Calu3 (cell line): ENCODE measurements at regions not wholly inside any gene's neighbourhood (a gene's known extent, or its start where the extent isn't known, plus 50 kb on each side); places are given as distances from the start of the nearest gene placed in this dataset.

Experiments used
- BruUV-seq: library from RNA; stranded (reverse); fragments of 400-500 nt; replicated peaks from 2 replicates; lab custom pipeline; 2021; lab: Mats Ljungman, UMichigan
- CTCF ChIA-PET: fragments of 300-600 bp; sonication (Branson Sonifier 250); formaldehyde crosslinking; loops from one replicate; lab custom pipeline; 2022; ENCODE audit warnings: antibody characterized with exemption; lab: Charles Lee
- DNase-seq: peaks from one replicate; pipeline ENCODE4 v3.0.0; 2022
- H3K27ac Mint-ChIP-seq: one replicate; pipeline ENCODE4 v1.8.0; 2022; ENCODE audit warnings: mixed read lengths; ENCODE audit not compliant: unreplicated experiment
- H3K27me3 Mint-ChIP-seq: one replicate; pipeline ENCODE4 v1.8.0; 2022; ENCODE audit warnings: mixed read lengths; ENCODE audit not compliant: unreplicated experiment
- H3K36me3 Mint-ChIP-seq: one replicate; pipeline ENCODE4 v1.8.0; 2022; ENCODE audit warnings: mild to moderate bottlenecking, moderate library complexity, mixed read lengths; ENCODE audit not compliant: insufficient read depth, unreplicated experiment
- H3K4me1 Mint-ChIP-seq: one replicate; pipeline ENCODE4 v1.8.0; 2022; ENCODE audit warnings: mild to moderate bottlenecking, low read depth, mixed read lengths; ENCODE audit not compliant: unreplicated experiment
- H3K4me3 Mint-ChIP-seq: one replicate; pipeline ENCODE4 v1.8.0; 2022; ENCODE audit warnings: mild to moderate bottlenecking, low read depth, moderate library complexity, mixed read lengths; ENCODE audit not compliant: unreplicated experiment
- H3K9me3 Mint-ChIP-seq: one replicate; pipeline ENCODE4 v1.8.0; 2022; ENCODE audit warnings: low read depth, mixed read lengths; ENCODE audit not compliant: unreplicated experiment
- CTCF ChIP-seq: fragments of 200-600 bp; IDR thresholded peaks from one replicate; pipeline ENCODE4 v1.8.0; 2022; ENCODE audit warnings: antibody characterized with exemption; ENCODE audit not compliant: unreplicated experiment
- intact Hi-C: fragments of 100-400 bp; cut with micrococcal nuclease; formaldehyde crosslinking; loops from one replicate; pipeline ENCODE4 v1.10.0; 2022; ENCODE audit not compliant: unreplicated experiment

GRCh38 chr2:12479065-12479601 is 237.6 kb upstream of the TRIB2 start:
- H3K4me3 Mint-ChIP-seq, result no peak overlapping the region
- intact Hi-C loops, result no loop called here
- no peaks in the 10 kb centered on the region for H3K4me1 Mint-ChIP-seq
- H3K27me3 Mint-ChIP-seq, result no peaks in the 10 kb centered on the region
- H3K36me3 Mint-ChIP-seq, result no peaks in the 10 kb centered on the region
- H3K27ac Mint-ChIP-seq, result no peak overlapping the region
- no peak for TF ChIP-seq CTCF
- no TSS peak for BruUV-seq
- no peaks in the 10 kb centered on the region for H3K9me3 Mint-ChIP-seq
- CTCF ChIA-PET, result no interaction called here
- no peak for DNase-seq

- Mint-ChIP-seq H3K27ac (no peak overlapping the region), H3K27me3 (peaks cover 10% of the 10 kb centered on the region), H3K9me3 (no peaks in the 10 kb centered on the region), H3K36me3 (no peaks in the 10 kb centered on the region), H3K4me3 (no peak overlapping the region), H3K4me1 (no peaks in the 10 kb centered on the region)
- TF ChIP-seq CTCF, result no peak
- CTCF ChIA-PET, result interaction anchor here (0.6 kb wide), 1 partner anchor 270 kb away, joined by 3 read pairs; no protein-coding TSS in a partner anchor
- intact Hi-C loops, result no loop called here
- no peak for DNase-seq
- no TSS peak for BruUV-seq
Measured at GRCh38 chr2:12484536-12485115, 232.1 kb upstream of the TRIB2 start.

- CTCF ChIA-PET, result no interaction called here
- DNase-seq, result no peak
- TF ChIP-seq CTCF, result no peak
- intact Hi-C loops, result no loop called here
- H3K27ac Mint-ChIP-seq, result no peak overlapping the region
- no peak overlapping the region for H3K4me3 Mint-ChIP-seq
- H3K9me3 Mint-ChIP-seq, result no peaks in the 10 kb centered on the region
- no TSS peak for BruUV-seq
- H3K27me3 Mint-ChIP-seq, result peaks cover 10% of the 10 kb centered on the region
- H3K36me3 Mint-ChIP-seq, result no peaks in the 10 kb centered on the region
- no peaks in the 10 kb centered on the region for H3K4me1 Mint-ChIP-seq
Measured at GRCh38 chr2:12486205-12487118, 230.3 kb upstream of the TRIB2 start.

GRCh38 chr2:12487253-12488004 is 229.3 kb upstream of the TRIB2 start:
- TF ChIP-seq CTCF, result no peak
- H3K4me1 Mint-ChIP-seq, result no peaks in the 10 kb centered on the region
- no TSS peak for BruUV-seq
- H3K4me3 Mint-ChIP-seq, result no peak overlapping the region
- H3K27me3 Mint-ChIP-seq, result peaks cover 10% of the 10 kb centered on the region
- DNase-seq, result no peak
- no peaks in the 10 kb centered on the region for H3K36me3 Mint-ChIP-seq
- no peaks in the 10 kb centered on the region for H3K9me3 Mint-ChIP-seq
- intact Hi-C loops, result no loop called here
- no peak overlapping the region for H3K27ac Mint-ChIP-seq
- CTCF ChIA-PET, result no interaction called here
